HG03095 (cell line): ENCODE measurements at regions not wholly inside any gene's neighbourhood (a gene's known extent, or its start where the extent isn't known, plus 50 kb on each side); places are given as distances from the start of the nearest gene placed in this dataset.

Experiments used
- ATAC-seq: cut with Tn5 transposase; IDR thresholded peaks from one replicate; pipeline ENCODE4 v1.9.1; 2021; ENCODE audit warnings: moderate library complexity; ENCODE audit not compliant: unreplicated experiment

GRCh38 chr14:51395361-51395849, 155.4 kb downstream of the TMX1 start:
- ATAC-seq, result no peak

GRCh38 chr14:51396222-51396815, 156.3 kb downstream of the TMX1 start:
- ATAC-seq, result no peak

GRCh38 chr14:51398898-51399297, 158.9 kb downstream of the TMX1 start:
- ATAC-seq, result no peak

DNA sequence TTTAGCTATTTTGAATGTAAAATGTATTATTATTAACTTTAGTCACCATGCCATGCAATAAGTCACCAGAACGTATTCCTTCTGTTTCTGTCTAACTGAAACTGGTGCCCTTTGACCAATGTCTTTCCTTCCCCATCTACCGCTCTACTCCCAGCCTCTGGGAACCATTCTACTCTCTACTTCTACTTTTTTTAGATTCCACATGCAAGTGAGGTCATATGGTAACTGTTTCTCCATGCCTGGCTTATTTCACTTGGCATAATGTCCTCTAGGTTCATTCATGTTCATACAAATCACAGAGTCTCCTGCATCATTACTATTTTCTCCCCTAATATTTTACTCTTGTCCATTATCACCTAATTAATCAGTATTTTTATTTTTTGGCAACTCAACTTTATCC, 160.1 kb downstream of the TMX1 start:
- no peak for ATAC-seq

DNA sequence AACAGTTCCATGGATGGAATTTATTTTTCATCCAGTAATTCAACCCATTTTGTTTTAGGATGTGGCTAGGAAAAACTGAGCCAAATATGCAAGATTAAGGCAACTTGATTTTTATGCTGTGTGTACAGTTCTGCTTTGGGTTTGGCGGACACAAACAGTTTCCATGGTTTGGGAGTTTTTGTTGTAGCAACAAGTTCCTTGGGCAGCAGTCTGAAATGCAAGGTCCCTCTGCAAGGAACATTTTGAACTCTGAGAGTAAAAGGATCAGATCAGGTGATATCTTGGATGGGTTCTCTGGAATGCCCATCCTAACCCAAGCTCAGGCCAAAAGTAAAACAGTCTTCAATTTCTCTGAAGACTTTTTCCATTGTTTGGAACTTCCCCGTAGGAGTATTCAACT, 161.2 kb downstream of the TMX1 start:
- no peak for ATAC-seq

- no peak for ATAC-seq
Measured at GRCh38 chr14:51401756-51402155, 161.7 kb downstream of the TMX1 start.

- ATAC-seq, result no peak
Measured at GRCh38 chr14:51410897-51411296, 170.8 kb downstream of the TMX1 start.

DNA sequence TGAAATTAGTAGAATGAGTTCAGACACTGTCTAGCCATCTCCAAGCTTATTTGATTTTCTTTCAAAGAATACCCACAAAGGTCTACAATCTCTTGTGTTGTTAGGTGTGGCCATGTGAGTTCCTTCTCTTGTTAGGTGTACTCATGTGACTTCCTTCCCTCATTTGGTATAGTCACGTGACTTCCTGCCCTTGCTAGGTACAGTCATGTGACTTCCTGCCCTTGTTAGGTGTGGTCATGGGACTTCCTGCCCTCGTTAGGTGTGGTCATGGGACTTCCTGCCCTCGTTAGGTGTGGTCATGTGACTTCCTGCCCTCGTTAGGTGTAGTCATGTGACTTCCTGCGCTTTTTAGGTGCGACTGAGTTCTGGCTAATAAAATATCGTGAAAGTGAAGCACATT, 179.6 kb downstream of the TMX1 start:
- ATAC-seq, result no peak

DNA sequence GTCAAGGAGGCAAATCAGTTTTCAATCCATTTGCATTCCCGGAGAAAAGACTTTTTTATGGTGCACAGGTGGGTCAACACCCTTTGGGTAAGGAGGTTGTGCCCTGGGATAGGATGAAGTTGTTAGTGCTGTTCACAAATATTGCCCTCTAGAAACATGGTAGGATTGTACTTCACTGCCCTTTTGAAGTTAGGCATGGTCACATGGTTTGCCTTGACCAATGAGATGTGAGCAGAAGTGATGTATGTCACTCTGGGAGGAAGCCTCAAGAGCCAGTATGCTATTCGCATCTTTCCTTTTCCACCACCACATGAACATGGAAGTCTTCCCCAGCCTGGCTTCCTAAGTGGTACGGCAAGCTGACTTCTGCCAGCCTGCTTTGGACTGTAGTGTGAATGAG, 182.7 kb downstream of the TMX1 start:
- ATAC-seq, result no peak

GRCh38 chr14:51424041-51424440, 184.0 kb downstream of the TMX1 start:
- no peak for ATAC-seq

DNA sequence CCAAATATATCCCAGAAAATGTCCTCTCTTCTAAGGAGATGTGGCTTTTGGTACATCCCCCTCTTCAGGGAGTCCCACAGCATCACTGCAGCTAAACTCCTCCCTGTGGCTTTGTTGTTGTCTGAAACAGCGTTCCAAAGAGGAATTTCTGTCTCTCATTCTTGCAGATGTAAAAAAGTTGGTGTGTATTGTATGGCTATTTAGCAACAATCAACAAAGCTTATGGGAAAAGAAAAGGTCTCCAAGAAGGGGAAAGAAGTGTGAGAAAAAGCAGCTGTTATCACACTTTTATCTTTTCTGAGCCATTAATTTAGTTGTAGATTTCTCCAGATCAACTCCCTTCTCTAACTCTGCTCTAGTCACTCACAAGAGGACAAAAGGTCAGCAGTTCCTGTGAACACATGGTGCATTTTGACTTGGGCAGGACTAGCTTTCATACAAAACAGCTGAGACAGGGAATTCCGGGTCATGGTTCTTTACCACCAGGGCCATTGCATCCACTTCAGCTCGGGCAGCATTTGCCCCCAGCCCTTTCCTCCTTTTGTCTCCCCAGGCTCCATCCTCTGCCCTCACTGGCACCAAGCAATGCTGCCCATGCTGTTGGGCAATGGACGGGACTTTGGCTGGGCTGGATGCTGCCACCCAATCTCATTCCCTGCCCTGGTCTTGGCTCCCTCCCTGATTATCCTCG, 184.7 kb downstream of the TMX1 start:
- no peak for ATAC-seq

GRCh38 chr14:51428981-51429380, 188.9 kb downstream of the TMX1 start:
- no peak for ATAC-seq

GRCh38 chr14:51430079-51430478, 190.0 kb downstream of the TMX1 start:
- ATAC-seq, result no peak

DNA sequence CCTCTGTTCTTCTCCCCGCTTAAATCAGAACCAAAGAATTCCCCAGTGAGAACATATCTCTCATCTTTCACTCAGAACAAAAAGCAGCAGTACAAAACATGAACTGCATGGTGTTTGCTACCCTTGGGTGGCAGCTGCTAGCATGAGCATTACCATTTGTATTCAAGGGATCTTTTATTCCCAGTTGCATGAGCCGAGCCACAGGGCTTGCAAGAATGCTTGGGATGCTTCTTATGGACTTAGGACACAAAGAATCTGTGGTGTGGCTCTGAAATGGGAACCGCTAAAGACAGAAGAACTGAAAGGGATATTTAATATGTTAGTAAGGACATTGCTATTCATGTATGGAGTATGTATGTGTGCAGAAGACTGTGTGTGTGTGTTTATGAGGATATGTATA, 190.6 kb downstream of the TMX1 start:
- ATAC-seq, result no peak

DNA sequence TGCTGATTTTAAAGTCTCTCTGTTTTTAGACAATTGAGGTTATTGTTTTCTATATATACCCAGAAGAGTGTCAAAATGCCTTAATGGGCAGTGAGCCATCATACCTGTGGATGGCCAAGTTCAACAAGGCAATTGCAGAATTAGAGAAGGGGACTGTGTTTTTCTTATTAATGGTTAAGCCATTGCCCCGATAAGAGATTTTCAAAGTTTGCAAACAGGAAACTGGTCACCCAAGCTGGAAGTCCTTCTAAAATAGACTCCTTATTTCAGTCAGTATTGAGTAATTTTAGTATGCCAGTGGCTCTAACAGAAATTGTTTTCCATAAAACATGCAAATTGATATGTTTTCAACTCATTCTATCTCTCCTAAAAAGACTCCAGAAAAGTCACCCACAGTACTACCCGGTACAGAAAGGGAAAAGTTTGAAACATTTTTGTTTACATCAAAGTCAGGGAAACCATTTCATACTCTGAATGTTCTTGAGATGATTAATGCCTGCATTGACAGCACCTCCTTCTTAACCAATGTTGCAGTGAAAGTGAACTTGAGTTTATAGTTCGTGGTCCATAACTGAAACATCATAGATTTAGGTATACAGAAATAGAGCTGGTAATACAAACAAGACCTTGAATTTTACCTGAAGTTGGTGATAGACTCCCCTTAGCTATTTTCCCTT, 191.1 kb downstream of the TMX1 start:
- peak; percentile 61 for ATAC-seq

DNA sequence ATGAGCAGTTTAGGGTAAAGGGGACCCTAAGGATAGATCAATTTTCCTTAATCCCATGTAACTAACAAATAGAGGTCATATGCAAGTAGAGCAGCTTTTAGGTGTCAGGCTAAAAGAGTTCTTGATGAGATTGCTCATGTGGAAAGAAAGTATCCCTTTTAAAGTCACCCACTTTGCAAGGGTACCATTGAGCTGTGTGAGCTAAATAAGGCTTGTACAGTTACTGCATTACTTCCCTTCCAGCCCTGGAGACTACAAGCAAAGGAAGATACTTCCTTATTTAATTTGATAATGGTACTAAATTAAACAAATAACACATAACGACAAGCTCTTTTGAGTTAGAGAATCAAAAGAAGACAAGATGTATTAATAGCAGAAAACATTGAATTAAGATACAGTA, 191.7 kb downstream of the TMX1 start:
- ATAC-seq, result no peak

DNA sequence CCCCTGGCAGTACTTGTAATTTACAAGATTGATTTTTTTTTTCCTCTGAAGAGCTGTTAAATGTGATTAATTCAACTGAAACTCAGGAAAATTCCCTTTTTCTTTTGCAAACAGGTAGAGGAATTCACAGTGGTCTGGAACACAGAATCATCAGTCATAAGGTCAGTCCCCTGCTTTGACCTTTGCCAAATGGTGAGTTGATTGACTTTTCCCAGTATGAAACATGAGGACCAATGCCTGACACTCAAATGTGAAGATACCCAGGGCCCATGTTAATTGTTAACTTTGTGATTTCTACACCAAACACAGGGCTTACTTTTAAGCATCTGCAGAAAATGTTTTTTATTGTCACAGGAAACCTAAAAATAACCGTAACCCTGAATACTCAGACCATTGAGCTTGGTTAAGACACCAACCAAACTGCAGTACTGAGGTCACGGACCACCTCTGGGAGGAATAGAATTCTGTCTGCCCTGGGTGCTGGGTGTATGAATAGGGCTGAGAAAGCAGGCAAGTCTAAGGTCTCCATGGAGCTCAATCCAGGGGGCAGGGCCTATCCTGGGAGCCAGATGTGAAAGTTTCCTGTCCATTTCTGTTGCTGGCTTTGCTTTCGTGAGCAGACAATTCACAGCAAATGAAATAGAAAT, 192.4 kb downstream of the TMX1 start:
- no peak for ATAC-seq

DNA sequence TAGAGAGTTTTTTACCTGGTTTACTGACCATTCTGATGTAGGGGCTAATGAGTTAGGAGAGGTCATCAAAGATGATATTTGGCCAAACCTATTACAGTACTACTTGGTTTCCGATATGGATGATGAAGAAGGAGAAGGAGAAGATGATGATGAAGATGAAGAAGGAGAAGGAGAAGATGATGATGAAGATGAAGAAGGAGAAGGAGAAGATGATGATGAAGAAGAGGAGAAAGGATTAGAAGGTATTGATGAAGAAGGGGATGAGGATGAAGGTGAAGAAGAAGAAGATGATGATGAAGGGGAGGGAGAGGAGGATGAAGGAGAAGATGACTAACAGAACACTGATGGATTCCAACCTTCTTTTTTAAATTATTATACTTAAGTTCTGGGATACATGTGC, 196.6 kb downstream of the TMX1 start:
- ATAC-seq, result no peak

- no peak for ATAC-seq
Measured at GRCh38 chr14:51439896-51440295, 199.8 kb downstream of the TMX1 start.

DNA sequence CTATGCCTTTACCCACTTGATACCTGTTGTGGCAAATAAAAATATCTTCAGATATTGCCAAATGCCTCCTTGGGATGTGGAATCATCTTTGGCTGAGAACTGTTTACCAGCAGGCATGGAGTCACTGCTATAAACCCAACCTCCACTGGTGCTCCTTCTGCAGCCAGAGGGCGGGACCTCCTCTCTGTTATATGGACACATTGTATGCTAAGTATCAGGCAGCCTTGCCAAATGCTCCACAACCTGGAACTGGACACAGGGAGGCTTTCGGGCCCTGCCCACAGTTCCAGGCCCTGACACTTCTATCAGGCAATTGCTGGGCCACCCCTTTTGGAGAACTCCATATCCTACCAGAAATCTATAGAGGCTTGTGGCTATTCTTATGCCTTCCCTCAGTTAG, 201.0 kb downstream of the TMX1 start:
- ATAC-seq, result no peak

GRCh38 chr14:51442513-51443175, 202.6 kb downstream of the TMX1 start:
- no peak for ATAC-seq
